GM18508 (cell line): ENCODE measurements at regions not wholly inside any gene's neighbourhood (a gene's known extent, or its start where the extent isn't known, plus 50 kb on each side); places are given as distances from the start of the nearest gene placed in this dataset.

ENCODE experiments used
- ATAC-seq: cut with Tn5 transposase; IDR thresholded peaks from one replicate; pipeline ENCODE4 v1.9.1; 2021; ENCODE audit warnings: moderate number of reproducible peaks; ENCODE audit not compliant: insufficient read depth, unreplicated experiment

- no peak for ATAC-seq
Observed at GRCh38 chr3:168613151-168613550, 517.4 kb upstream of the GOLIM4 start.

- no peak for ATAC-seq
Observed at GRCh38 chr3:168612671-168613070, 516.9 kb upstream of the GOLIM4 start.

DNA sequence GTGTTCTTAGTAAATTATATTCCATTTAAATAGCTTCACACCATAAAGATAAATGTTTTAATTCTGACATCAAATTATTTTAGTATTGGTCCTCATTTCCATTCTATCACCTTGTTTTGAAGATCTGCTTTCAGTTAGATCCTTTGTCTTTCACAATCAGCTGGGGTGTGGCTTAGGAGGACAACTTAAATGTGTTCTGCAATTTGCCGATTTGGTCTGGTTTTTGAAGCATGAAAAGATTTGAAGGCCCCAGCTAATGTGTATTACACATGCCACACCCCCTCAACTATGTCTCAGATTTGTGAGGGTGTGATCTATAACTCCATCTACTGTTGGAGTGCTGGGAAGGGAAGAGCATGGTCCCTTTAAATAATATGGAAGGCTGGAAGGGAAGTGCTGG lies 516.1 kb upstream of the GOLIM4 start:
- no peak for ATAC-seq

GRCh38 chr3:168608926-168609325 lies 513.2 kb upstream of the GOLIM4 start:
- no peak for ATAC-seq

GRCh38 chr3:168604767-168605166 lies 509.0 kb upstream of the GOLIM4 start:
- ATAC-seq = no peak

- ATAC-seq = no peak
Observed at GRCh38 chr3:168598250-168598649, 502.5 kb upstream of the GOLIM4 start.

DNA sequence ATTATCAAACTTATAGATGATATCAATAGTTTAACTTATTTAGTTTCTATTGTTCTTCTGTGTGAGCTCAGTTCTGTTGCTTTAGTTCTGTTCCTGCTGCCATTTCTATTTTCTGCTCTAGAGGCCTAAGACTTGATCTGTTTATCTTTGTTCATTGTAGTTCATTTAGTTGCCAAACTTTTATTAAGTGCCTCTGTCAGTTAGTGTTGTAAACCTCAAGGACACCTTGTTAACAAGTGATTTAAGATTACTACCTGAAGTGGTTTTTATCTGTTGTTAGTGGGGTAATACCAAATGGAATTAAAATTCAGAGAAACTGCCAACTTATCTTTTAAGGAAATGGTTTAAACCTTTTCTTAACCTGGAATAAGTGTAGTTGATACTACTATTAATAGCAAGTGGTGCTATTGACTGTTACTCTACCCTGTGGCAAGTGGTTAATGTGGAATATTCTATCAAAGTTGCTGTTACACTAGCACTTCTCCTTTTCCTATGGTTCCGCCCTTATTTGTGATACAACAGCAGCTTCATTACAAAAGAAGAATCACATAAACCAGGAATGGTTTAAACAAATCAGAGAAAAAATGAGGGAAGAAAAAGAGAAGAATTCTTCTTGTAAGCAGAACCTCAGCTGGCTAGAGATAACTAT lies 500.6 kb upstream of the GOLIM4 start:
- no peak for ATAC-seq

DNA sequence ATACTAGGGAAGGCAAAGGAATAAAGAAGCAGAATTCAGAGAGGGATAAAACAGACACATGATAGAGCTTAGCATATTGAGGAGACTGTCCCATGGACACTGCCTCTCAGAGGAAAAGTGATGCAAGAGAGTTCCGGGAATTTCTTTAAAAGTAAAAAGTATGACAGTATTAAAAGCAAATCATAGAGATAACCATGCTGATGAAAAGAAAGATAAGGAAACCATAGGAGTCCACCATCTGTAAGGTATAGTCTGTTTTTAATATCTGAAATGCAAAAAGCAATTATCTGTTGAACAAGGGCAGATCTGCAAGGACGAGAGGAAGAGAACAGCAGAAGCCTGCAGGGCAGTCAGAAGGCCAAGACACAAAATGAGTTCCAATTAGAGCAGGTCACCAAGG lies 495.9 kb upstream of the GOLIM4 start:
- ATAC-seq = no peak

GRCh38 chr3:168589376-168589775 lies 493.7 kb upstream of the GOLIM4 start:
- no peak for ATAC-seq

DNA sequence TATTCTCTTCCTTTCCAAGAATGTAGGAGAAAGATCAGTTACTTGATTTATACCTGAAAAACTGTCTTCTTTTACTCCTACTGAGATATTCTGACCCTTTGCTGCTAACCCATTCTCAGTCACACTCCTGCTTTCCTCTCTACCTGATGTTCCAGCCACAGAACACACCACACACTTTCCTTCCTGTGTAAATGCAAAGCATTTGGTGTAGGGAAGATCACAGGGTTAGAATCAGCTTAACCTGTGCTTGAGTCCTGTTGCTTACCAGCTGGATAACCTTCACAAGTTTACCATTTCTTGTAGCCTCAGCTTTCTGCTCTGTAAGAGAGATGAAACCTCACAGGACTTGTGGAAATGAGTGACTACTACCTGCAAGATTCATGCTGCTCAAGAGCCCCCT lies 489.8 kb upstream of the GOLIM4 start:
- no peak for ATAC-seq

- no peak for ATAC-seq
Observed at GRCh38 chr3:168583977-168584376, 488.3 kb upstream of the GOLIM4 start.

DNA sequence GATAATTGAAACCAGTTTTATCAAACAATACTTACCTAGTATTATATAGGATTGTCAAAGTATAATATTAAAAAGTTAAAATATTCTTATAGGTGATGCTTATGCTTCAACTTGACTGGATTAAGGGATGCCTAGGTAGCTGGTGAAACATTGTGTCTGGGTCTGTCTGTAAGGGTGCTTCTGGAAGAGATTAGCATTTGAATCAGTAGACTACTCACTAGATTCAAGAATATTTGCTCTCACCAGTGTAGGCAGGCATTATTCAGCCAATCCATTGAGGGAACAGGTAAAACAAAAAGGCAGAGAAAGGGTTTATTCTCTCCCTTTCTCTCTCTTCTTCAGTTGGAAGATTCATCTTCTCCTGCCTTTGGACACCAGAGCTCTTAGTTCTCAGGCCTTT lies 486.8 kb upstream of the GOLIM4 start:
- no peak for ATAC-seq

- no peak for ATAC-seq
Observed at GRCh38 chr3:168581771-168582225, 486.1 kb upstream of the GOLIM4 start.

DNA sequence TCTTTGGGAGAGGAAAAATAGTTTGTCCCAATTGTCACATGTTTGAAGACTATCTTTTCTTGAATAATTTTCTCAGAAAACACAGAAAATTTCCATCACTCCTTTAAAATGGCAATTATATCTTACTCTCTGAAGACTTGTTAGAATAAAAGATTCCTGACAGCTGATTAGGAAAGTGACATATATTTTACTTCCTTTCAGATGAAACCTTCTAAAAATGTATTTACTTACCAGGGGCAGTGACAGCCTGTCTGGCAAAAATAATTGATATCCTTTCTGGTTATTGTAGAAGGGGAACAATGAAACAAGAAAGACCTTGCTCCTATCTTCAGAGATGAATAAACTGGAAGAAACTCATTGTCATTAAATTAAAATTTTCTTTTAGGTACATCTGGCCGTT lies 483.3 kb upstream of the GOLIM4 start:
- no peak for ATAC-seq

DNA sequence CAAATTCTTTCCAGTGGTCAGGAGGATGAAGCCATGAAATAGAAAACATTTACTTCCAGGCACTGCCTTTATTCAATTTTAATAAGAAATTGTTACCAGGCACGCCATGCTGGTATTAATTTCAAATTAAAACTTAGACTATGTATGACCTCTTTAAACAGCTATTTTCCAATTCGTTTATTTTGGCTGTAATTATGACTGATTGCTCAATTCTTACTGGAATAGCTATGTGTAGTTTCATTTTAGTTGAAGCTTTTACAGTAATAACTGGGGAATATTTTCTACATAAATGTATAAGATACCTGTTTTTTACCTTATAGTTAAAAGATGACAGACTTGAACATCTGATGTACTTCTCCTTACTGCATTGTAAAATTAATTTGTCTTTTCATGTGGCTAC lies 480.0 kb upstream of the GOLIM4 start:
- ATAC-seq = no peak

- ATAC-seq = no peak
Observed at GRCh38 chr3:168574455-168575158, 478.9 kb upstream of the GOLIM4 start.

- no peak for ATAC-seq
Observed at GRCh38 chr3:168570404-168571155, 474.9 kb upstream of the GOLIM4 start.

DNA sequence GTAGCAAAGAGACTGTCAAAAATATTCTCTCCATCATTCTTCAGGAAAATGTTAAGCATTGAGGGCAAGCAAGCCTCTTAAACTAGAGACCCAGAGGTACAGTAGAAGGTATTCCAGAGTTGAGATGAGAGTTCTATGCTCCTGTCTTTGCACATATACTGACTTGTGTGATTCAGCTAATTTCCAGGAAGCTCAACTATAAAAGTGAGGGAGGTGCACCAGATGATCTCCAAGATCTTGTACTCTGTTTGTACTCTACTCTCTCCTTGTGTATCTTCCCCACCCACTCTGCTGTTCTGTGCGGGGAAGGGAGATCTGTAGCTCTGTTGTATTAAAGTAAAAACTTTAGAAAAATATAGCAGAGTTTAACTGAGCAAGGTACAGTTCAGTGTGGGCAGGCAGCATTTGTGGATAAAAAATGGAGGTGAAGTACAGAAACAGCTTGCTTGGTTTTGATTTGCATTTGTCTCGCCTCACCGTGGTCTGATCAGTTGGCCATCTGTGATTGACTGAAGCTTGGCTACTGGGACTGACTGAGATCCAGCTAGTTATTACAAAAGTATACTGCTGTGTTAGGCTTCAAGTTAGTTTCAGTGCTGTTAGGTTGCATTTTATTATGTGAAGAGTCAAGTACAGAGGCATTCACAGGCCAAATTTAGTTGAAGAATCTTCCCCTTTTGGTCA lies 463.1 kb upstream of the GOLIM4 start:
- ATAC-seq = no peak

DNA sequence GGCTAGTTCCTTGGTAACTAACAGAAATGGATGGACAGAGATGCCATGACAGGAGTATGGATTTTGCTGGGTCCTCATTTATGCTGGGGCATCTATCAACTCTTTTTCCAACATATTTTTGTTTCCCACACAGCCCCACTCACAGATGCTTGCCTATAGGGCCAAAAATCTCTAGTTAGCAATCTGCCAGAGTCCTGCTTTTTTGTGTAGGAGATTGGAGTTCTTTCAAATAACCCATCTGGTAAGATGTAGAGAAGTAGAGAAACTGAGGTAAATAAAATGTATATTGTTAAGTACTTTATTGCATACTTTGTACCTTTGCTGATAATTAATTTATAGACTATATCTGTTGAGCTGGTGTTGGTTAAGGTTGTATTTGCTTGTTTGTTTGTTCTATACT lies 456.5 kb upstream of the GOLIM4 start:
- ATAC-seq = no peak

DNA sequence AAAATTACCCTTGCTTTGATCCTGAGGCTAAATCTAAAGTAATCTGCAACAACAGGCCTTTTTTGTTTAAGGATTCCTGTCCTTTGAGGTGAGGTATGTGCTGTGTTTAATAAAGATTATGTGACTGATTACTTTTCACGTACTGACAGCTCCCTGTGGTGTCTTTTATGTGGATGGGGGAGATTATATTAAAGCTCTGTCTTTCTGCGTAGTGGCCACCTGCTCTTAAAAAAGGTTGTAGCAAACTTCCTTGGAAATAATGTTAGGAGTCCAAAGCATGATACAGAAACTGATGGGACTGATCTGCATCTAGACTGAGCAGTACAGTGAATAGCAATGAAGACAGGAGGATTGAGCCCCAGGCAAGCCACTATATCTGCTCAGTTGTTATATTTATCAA lies 453.0 kb upstream of the GOLIM4 start:
- no peak for ATAC-seq

DNA sequence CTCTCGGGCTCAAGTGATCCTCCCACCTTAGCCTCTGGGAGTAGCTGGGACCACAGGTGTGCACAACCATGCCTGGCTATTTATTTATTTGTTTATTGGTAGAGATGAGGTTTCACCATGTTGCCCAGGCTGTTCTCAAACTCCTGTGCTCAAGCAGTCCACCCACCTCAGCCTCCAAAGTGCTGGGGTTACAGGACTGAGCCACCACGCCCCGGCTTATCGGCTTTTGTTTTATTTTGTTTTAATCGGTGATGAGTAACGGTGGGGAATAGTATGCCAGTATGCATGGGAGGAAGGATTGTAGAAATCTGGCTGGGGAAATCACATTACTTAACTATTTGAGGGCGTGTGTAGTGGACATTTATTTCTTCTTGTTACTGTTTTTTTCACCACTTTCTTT lies 451.0 kb upstream of the GOLIM4 start:
- no peak for ATAC-seq
